ENCODE measurements at regions not wholly inside any gene's neighbourhood (a gene's known extent, or its start where the extent isn't known, plus 50 kb on each side); places are given as distances from the start of the nearest gene placed in this dataset. TPM values are rescaled to one million over a fixed set of nuclear protein-coding genes. Genes with fewer than 3 reads are reported as not detected.
A peak's percentile ranks its signal among the peaks of the same experiment; 100 is the strongest.

DNA sequence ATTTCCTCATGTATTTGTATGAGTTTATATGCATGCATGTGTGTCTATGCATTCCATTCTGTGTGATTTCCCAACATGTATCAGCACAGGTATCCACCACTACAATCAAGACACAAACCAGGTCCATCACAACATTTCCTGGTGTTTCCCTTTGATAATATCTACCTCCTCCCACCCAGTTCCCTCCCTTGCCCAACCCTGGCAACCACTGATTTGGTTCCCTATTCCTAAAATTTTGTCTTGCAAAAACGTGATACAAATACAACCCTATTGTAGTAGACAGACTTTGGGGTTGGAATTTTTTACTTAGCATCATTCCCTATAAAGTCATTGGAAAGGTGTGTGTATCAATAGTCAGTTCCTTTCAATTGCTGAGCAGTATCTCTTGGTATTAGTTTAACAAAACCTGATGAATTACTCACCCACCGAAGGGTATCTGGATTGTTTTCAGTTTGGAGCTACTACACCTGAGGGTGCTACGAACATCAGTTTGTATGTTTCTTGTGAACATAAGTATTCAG, 51.8 kb upstream of the IGLL5 start:
- Mint-ChIP-seq H3K27me3 (ENCODE audit: insufficient read depth, low read depth) (peaks cover 2% of the 10 kb centered on the region), H3K4me3 (no peak overlapping the region), H3K36me3 (no peaks in the 10 kb centered on the region), H3K4me1 (no peaks in the 10 kb centered on the region), H3K9me3 (no peaks in the 10 kb centered on the region), H3K27ac (no peak overlapping the region)
- Histone ChIP-seq H3K36me3 (no peaks in the 10 kb centered on the region), H2AFZ (replicated peaks) (no peak overlapping the region), H3K27ac (no peak overlapping the region), H3F3A (ENCODE audit: low read depth) (no peaks in the 10 kb centered on the region), H4K20me1 (ENCODE audit: low read depth) (no peaks in the 10 kb centered on the region), H3K9ac (no peak overlapping the region), H3K4me1 (no peaks in the 10 kb centered on the region), H3K9me3 (ENCODE audit: low read depth) (no peaks in the 10 kb centered on the region), H3K4me2 (no peak overlapping the region), H3K4me3 (no peak overlapping the region), H3K27me3 (peaks cover 100% of the 10 kb centered on the region), H3K79me2 (ENCODE audit: low read depth) (no peaks in the 10 kb centered on the region)
- no peak for TF ChIP-seq EZH2phosphoT487 (IDR thresholded peaks at IDR 0.05)
- no peak for TF ChIP-seq CTCF (IDR thresholded peaks at IDR 0.05)
- no peak for TF ChIP-seq EZH2 (IDR thresholded peaks at IDR 0.05)
- no peak for DNase-seq (ENCODE audit: low spot score)

GRCh38 chr22:22836635-22837034, 51.0 kb upstream of the IGLL5 start:
- no peak overlapping the region for H3K9ac ChIP-seq
- DNase-seq (ENCODE audit: low spot score), result no peak
- no peaks in the 10 kb centered on the region for H4K20me1 ChIP-seq (ENCODE audit: low read depth)
- no peaks in the 10 kb centered on the region for H3K79me2 ChIP-seq (ENCODE audit: low read depth)
- H3K4me3 ChIP-seq, result no peak overlapping the region
- H3K4me2 ChIP-seq, result no peak overlapping the region
- Mint-ChIP-seq H3K4me3 (no peak overlapping the region), H3K4me1 (no peaks in the 10 kb centered on the region), H3K9me3 (no peaks in the 10 kb centered on the region), H3K27ac (no peak overlapping the region), H3K27me3 (ENCODE audit: insufficient read depth, low read depth) (peaks cover 2% of the 10 kb centered on the region), H3K36me3 (no peaks in the 10 kb centered on the region)
- no peak for TF ChIP-seq EZH2phosphoT487 (IDR thresholded peaks at IDR 0.05)
- no peaks in the 10 kb centered on the region for H3K36me3 ChIP-seq
- H2AFZ ChIP-seq (replicated peaks), result no peak overlapping the region
- no peaks in the 10 kb centered on the region for H3K4me1 ChIP-seq
- peaks cover 100% of the 10 kb centered on the region for H3K27me3 ChIP-seq
- no peaks in the 10 kb centered on the region for H3F3A ChIP-seq (ENCODE audit: low read depth)
- H3K9me3 ChIP-seq (ENCODE audit: low read depth), result no peaks in the 10 kb centered on the region
- H3K27ac ChIP-seq, result no peak overlapping the region

MicroRNAs in the stretch of these regions (microRNA counts, 767-probe panel; counts per million panel counts)
- 460 counts per million, percentile 90 among the panel's probes with 10 or more counts for microRNA hsa-miR-650

Small RNA genes in the stretch of these regions (microRNA-seq; reads per million reads assigned to microRNA genes)
- gene MIR650, result not detected

Small RNA genes in the stretch of these regions (small RNA-seq; reads per million reads assigned to genes)
- gene AC244157.1 (not detected), gene AC245028.1 (not detected), gene AC245028.2 (not detected), gene AC245028.3 (not detected), gene IGLV3-13 (not detected), gene IGLV3-15 (not detected), gene IGLV3-17 (not detected), gene IGLVI-20 (not detected), gene IGLVVI-22-1 (not detected)

All from neural progenitor cell (in vitro differentiated cells).